ENCODE measurements at regions not wholly inside any gene's neighbourhood (a gene's known extent, or its start where the extent isn't known, plus 50 kb on each side); places are given as distances from the start of the nearest gene placed in this dataset.

DNA sequence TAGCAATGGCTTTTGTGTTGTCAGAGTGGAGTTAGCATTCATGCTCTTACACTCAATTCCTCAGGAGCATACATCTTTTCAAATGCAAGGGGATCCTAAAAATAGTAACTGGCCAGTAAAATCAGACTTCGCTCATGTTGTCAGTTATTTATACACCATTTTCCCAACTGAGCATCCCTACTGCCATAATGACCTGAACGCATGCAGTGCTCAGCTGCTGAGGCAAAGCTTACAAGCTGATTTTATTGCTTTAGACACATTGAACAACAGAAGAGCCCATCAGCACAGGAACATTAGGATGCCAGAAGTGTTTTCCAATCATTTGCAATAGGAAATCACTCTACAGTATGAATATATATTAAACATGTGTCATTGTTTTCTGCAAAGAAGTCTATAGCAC, 689.7 kb upstream of the BCHE start (continued):
- TF ChIP-seq, protein P1, sequence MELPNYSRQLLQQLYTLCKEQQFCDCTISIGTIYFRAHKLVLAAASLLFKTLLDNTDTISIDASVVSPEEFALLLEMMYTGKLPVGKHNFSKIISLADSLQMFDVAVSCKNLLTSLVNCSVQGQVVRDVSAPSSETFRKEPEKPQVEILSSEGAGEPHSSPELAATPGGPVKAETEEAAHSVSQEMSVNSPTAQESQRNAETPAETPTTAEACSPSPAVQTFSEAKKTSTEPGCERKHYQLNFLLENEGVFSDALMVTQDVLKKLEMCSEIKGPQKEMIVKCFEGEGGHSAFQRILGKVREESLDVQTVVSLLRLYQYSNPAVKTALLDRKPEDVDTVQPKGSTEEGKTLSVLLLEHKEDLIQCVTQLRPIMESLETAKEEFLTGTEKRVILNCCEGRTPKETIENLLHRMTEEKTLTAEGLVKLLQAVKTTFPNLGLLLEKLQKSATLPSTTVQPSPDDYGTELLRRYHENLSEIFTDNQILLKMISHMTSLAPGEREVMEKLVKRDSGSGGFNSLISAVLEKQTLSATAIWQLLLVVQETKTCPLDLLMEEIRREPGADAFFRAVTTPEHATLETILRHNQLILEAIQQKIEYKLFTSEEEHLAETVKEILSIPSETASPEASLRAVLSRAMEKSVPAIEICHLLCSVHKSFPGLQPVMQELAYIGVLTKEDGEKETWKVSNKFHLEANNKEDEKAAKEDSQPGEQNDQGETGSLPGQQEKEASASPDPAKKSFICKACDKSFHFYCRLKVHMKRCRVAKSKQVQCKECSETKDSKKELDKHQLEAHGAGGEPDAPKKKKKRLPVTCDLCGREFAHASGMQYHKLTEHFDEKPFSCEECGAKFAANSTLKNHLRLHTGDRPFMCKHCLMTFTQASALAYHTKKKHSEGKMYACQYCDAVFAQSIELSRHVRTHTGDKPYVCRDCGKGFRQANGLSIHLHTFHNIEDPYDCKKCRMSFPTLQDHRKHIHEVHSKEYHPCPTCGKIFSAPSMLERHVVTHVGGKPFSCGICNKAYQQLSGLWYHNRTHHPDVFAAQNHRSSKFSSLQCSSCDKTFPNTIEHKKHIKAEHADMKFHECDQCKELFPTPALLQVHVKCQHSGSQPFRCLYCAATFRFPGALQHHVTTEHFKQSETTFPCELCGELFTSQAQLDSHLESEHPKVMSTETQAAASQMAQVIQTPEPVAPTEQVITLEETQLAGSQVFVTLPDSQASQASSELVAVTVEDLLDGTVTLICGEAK (IDR thresholded peaks at IDR 0.05): no peak
- TF ChIP-seq, protein P1 (CRISPR knock-in tag; IDR thresholded peaks at IDR 0.05): no peak
- TF ChIP-seq NEUROD1 (IDR thresholded peaks at IDR 0.05; ENCODE audit: borderline replicate concordance, low read depth, low read length, partially characterized antibody) (no peak), SMARCB1 (IDR thresholded peaks at IDR 0.05; ENCODE audit: insufficient read length, low read depth) (no peak), SRSF1 (IDR thresholded peaks at IDR 0.05; ENCODE audit: low read depth, low read length) (no peak)
- TF ChIP-seq, protein P2, sequence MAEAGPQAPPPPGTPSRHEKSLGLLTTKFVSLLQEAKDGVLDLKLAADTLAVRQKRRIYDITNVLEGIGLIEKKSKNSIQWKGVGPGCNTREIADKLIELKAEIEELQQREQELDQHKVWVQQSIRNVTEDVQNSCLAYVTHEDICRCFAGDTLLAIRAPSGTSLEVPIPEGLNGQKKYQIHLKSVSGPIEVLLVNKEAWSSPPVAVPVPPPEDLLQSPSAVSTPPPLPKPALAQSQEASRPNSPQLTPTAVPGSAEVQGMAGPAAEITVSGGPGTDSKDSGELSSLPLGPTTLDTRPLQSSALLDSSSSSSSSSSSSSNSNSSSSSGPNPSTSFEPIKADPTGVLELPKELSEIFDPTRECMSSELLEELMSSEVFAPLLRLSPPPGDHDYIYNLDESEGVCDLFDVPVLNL (CRISPR knock-in tag; IDR thresholded peaks at IDR 0.05; ENCODE audit: low read depth): no peak
- TF ChIP-seq, protein P3, sequence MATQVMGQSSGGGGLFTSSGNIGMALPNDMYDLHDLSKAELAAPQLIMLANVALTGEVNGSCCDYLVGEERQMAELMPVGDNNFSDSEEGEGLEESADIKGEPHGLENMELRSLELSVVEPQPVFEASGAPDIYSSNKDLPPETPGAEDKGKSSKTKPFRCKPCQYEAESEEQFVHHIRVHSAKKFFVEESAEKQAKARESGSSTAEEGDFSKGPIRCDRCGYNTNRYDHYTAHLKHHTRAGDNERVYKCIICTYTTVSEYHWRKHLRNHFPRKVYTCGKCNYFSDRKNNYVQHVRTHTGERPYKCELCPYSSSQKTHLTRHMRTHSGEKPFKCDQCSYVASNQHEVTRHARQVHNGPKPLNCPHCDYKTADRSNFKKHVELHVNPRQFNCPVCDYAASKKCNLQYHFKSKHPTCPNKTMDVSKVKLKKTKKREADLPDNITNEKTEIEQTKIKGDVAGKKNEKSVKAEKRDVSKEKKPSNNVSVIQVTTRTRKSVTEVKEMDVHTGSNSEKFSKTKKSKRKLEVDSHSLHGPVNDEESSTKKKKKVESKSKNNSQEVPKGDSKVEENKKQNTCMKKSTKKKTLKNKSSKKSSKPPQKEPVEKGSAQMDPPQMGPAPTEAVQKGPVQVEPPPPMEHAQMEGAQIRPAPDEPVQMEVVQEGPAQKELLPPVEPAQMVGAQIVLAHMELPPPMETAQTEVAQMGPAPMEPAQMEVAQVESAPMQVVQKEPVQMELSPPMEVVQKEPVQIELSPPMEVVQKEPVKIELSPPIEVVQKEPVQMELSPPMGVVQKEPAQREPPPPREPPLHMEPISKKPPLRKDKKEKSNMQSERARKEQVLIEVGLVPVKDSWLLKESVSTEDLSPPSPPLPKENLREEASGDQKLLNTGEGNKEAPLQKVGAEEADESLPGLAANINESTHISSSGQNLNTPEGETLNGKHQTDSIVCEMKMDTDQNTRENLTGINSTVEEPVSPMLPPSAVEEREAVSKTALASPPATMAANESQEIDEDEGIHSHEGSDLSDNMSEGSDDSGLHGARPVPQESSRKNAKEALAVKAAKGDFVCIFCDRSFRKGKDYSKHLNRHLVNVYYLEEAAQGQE (IDR thresholded peaks at IDR 0.05; ENCODE audit: borderline replicate concordance): no peak
- TF ChIP-seq, protein P3 (CRISPR knock-in tag; IDR thresholded peaks at IDR 0.05; ENCODE audit: low read depth): no peak

All from K562 (cell line).